ENCODE measurements at regions not wholly inside any gene's neighbourhood (a gene's known extent, or its start where the extent isn't known, plus 50 kb on each side); places are given as distances from the start of the nearest gene placed in this dataset.

GRCh38 chr20:11077226-11077625 is 403.4 kb upstream of the JAG1 start:
- no peak for DNase-seq
- intact Hi-C loops (cut with DNase I), result no loop called here
- Histone ChIP-seq H3K27ac (no peak overlapping the region), H3K4me3 (no peak overlapping the region), H3K27me3 (ENCODE audit: low read depth) (no peaks in the 10 kb centered on the region), H3K9me3 (no peaks in the 10 kb centered on the region), H3K4me1 (no peaks in the 10 kb centered on the region), H3K36me3 (no peaks in the 10 kb centered on the region)
- no peak for ATAC-seq
- TF ChIP-seq, protein P1, sequence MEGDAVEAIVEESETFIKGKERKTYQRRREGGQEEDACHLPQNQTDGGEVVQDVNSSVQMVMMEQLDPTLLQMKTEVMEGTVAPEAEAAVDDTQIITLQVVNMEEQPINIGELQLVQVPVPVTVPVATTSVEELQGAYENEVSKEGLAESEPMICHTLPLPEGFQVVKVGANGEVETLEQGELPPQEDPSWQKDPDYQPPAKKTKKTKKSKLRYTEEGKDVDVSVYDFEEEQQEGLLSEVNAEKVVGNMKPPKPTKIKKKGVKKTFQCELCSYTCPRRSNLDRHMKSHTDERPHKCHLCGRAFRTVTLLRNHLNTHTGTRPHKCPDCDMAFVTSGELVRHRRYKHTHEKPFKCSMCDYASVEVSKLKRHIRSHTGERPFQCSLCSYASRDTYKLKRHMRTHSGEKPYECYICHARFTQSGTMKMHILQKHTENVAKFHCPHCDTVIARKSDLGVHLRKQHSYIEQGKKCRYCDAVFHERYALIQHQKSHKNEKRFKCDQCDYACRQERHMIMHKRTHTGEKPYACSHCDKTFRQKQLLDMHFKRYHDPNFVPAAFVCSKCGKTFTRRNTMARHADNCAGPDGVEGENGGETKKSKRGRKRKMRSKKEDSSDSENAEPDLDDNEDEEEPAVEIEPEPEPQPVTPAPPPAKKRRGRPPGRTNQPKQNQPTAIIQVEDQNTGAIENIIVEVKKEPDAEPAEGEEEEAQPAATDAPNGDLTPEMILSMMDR (IDR thresholded peaks at IDR 0.05), result no peak

- Histone ChIP-seq H3K27me3 (ENCODE audit: low read depth) (no peaks in the 10 kb centered on the region), H3K36me3 (no peaks in the 10 kb centered on the region), H3K27ac (no peak overlapping the region), H3K4me3 (no peak overlapping the region), H3K4me1 (no peaks in the 10 kb centered on the region), H3K9me3 (no peaks in the 10 kb centered on the region)
- intact Hi-C loops (cut with DNase I), result no loop called here
- TF ChIP-seq, protein P1 (IDR thresholded peaks at IDR 0.05), result no peak
- ATAC-seq (no peak), DNase-seq (no peak)
Observed at GRCh38 chr20:11080010-11080409, 406.2 kb upstream of the JAG1 start.

DNA sequence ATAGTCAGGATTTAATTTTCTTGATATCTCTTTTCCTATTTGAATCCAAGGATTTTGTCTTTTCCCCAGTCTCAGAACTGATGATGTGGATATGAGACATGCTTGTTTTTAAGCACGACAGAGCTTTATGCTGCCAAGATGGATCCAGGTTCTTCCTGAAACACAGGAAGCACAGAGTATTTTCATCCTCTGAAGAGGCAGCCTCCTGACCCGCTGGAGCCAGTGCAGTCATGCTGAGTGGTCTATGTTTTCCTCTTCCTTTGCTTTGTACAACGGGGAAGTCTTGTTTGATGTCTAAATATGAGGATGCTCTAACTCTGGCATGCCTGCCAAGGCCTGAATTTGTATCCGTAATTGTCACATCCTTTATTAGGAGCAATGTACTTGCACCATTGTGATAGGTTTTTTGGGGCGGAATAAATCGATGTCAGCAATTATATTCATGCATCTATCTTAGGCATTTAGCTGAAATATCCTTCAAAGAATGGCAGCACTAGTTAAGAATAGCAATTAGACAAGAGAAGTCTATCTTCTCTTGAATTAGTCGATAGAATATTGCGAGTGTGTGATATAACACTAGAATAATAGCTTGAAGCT is 407.1 kb upstream of the JAG1 start:
- TF ChIP-seq, protein P1 (IDR thresholded peaks at IDR 0.05), result no peak
- no peak overlapping the region for H3K4me3 ChIP-seq
- no peaks in the 10 kb centered on the region for H3K9me3 ChIP-seq
- H3K27ac ChIP-seq, result no peak overlapping the region
- H3K36me3 ChIP-seq, result no peaks in the 10 kb centered on the region
- intact Hi-C loops (cut with DNase I), result no loop called here
- ATAC-seq (no peak), DNase-seq (no peak)
- no peaks in the 10 kb centered on the region for H3K4me1 ChIP-seq
- H3K27me3 ChIP-seq (ENCODE audit: low read depth), result no peaks in the 10 kb centered on the region

DNA sequence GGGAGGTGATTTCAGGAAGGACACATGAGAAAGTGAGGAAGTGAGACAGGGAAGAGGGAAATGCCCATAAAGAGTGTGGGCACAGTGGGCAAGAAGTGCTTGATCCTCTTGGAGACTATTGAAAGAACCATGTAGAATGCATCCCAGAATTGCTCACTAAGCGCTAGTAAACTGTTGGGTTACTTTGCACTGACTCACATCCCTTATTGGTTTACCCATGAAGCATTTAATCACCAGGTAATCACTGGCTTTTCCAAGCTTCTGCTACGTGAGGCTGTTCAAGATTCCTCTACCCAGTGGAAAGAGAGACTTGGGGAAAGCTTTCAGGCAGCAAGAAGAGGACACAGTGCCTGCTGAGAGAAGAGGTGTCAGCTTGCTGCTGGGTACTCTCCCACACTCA is 410.0 kb upstream of the JAG1 start:
- DNase-seq (no peak), ATAC-seq (no peak)
- TF ChIP-seq, protein P1 (IDR thresholded peaks at IDR 0.05), result no peak

DNA sequence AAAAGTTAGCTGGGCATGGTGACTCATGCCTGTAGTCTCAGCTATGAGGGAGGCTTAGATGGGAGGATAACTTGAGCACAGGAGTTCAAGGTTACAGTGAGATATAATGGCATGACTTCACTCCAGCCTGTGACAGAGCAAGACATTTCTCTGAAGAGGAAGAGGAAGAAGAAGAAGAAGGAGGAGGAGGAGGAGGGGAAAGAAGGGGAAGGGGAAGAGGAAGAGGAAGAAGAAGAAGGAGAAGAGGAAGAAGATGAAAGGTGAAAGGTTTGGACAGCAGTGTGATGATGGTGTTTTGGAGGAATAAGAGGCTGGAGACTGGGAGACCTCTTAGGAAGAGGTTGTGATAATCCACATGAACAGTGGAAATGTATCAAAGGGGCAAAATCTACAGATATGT is 410.7 kb upstream of the JAG1 start:
- DNase-seq (no peak), ATAC-seq (no peak)
- TF ChIP-seq, protein P1 (IDR thresholded peaks at IDR 0.05), result no peak
- Histone ChIP-seq H3K36me3 (no peaks in the 10 kb centered on the region), H3K4me1 (no peaks in the 10 kb centered on the region), H3K9me3 (no peaks in the 10 kb centered on the region), H3K27me3 (ENCODE audit: low read depth) (no peaks in the 10 kb centered on the region), H3K4me3 (no peak overlapping the region), H3K27ac (no peak overlapping the region)
- intact Hi-C loops (cut with DNase I), result no loop called here

More for the DNA sequence above, 410.0 kb upstream of the JAG1 start:
- H3K4me1 ChIP-seq, result no peaks in the 10 kb centered on the region
- H3K27ac ChIP-seq, result no peak overlapping the region
- no peak overlapping the region for H3K4me3 ChIP-seq
- no peaks in the 10 kb centered on the region for H3K27me3 ChIP-seq (ENCODE audit: low read depth)
- intact Hi-C loops (cut with DNase I), result no loop called here
- no peaks in the 10 kb centered on the region for H3K36me3 ChIP-seq
- H3K9me3 ChIP-seq, result no peaks in the 10 kb centered on the region
